H1 (cell line): ENCODE measurements at regions not wholly inside any gene's neighbourhood (a gene's known extent, or its start where the extent isn't known, plus 50 kb on each side); places are given as distances from the start of the nearest gene placed in this dataset.

Source experiments
- CTCF ChIA-PET: fragments of 300-600 bp; sonication (Branson Sonifier 250); formaldehyde crosslinking; loops from one replicate; lab custom pipeline; 2021; ENCODE audit not compliant: partially characterized antibody; lab: Charles Lee
- POLR2A ChIA-PET: fragments of 300-600 bp; sonication (Branson Sonifier 250); formaldehyde crosslinking; loops from one replicate; lab custom pipeline; 2021; ENCODE audit warnings: inconsistent platforms; ENCODE audit not compliant: partially characterized antibody; lab: Charles Lee
- DNase-seq, 2 experiments: peaks; one replicate each; pipeline versions ENCODE4 v3.0.0 to v3.0.0-alpha.2; 2010 to 2022; ENCODE audit warnings: low spot score in 2 of 2, low read depth in 1 of 2, mixed read lengths in 1 of 2
- FAIRE-seq: peaks from 2 replicates; lab custom pipeline; 2011; peaks lifted over from hg19 to GRCh38; lab: Jason Lieb, UNC
- H2AFZ ChIP-seq: 2 replicates; pipeline ENCODE4 v1.8.1; 2012; ENCODE audit warnings: low read length, inconsistent platforms
- H2AK5ac ChIP-seq: 2 replicates; pipeline ENCODE4 v1.6.1; 2013; ENCODE audit warnings: low read depth, low read length
- H2BK120ac ChIP-seq: replicated peaks from 2 replicates; pipeline ENCODE3; 2013; ENCODE audit warnings: low read depth, low read length, inconsistent platforms
- H2BK12ac ChIP-seq: 2 replicates; pipeline ENCODE4 v1.6.1; 2013; ENCODE audit warnings: low read depth, low read length
- H2BK15ac ChIP-seq: 2 replicates; pipeline ENCODE4 v1.6.1; 2013; ENCODE audit warnings: low read length
- H2BK20ac ChIP-seq: 2 replicates; pipeline ENCODE4 v1.6.1; 2013; ENCODE audit warnings: low read length
- H2BK5ac ChIP-seq: 2 replicates; pipeline ENCODE4 v1.6.1; 2013; ENCODE audit warnings: low read depth, low read length
- H3K14ac ChIP-seq: 2 replicates; pipeline ENCODE4 v1.6.1; 2013; ENCODE audit warnings: inconsistent platforms; ENCODE audit not compliant: insufficient read length
- H3K18ac ChIP-seq: 2 replicates; pipeline ENCODE4 v1.6.1; 2013; ENCODE audit warnings: low read length; ENCODE audit errors: extremely low read depth
- H3K23ac ChIP-seq: 2 replicates; pipeline ENCODE4 v1.6.1; 2013; ENCODE audit warnings: inconsistent platforms; ENCODE audit not compliant: insufficient read length
- H3K23me2 ChIP-seq: 2 replicates; pipeline ENCODE4 v1.6.1; 2013; ENCODE audit warnings: low read depth, low read length
- H3K27ac ChIP-seq: 2 replicates; pipeline ENCODE4 v1.6.1; 2011; ENCODE audit warnings: low read depth, low read length, inconsistent platforms
- H3K27me3 ChIP-seq, 4 experiments: replicated peaks in 1 of 4; 1 replicate in 1 of 4; 2 replicates in 3 of 4; pipeline versions ENCODE4 v1.6.1 to v1.8.1; 2011 to 2013; ENCODE audit warnings: low read length in 3 of 4, mild to moderate bottlenecking in 3 of 4, inconsistent platforms in 2 of 4, mixed read lengths in 2 of 4, moderate library complexity in 1 of 4; ENCODE audit not compliant: control insufficient read depth in 3 of 4, insufficient read depth in 3 of 4; ENCODE audit errors: extremely low read depth in 1 of 4
- H3K36me3 ChIP-seq, 4 experiments: 2 replicates each; pipeline versions ENCODE4 v1.6.1 to v1.8.1; 2011 to 2013; ENCODE audit warnings: mild to moderate bottlenecking in 4 of 4, low read length in 3 of 4, moderate library complexity in 2 of 4, control low read depth in 1 of 4, inconsistent platforms in 1 of 4; ENCODE audit not compliant: insufficient read depth in 4 of 4, control insufficient read depth in 2 of 4
- H3K4ac ChIP-seq: replicated peaks from 2 replicates; pipeline ENCODE3; 2013; ENCODE audit warnings: low read length, low read depth, mixed read lengths, inconsistent platforms; ENCODE audit not compliant: insufficient read length
- H3K4me1 ChIP-seq, 4 experiments: replicated peaks in 1 of 4; 1 replicate in 1 of 4; 2 replicates in 3 of 4; pipeline versions ENCODE4 v1.6.1 to v1.8.1; 2011 to 2013; ENCODE audit warnings: low read length in 3 of 4, inconsistent platforms in 2 of 4, mixed read lengths in 1 of 4; ENCODE audit not compliant: insufficient read depth in 4 of 4, control insufficient read depth in 3 of 4
- H3K4me2 ChIP-seq, 2 experiments: 2 replicates each; pipeline versions ENCODE4 v1.6.1 to v1.8.1; 2011 to 2013; ENCODE audit warnings: low read depth in 2 of 2, low read length in 2 of 2, control low read depth in 1 of 2, inconsistent platforms in 1 of 2, mild to moderate bottlenecking in 1 of 2; ENCODE audit not compliant: insufficient read depth in 1 of 2
- H3K4me3 ChIP-seq, 4 experiments: fragments of 200-600, 300-600 bp in 1 of 4; sonication (generic), shearing (Covaris generic), sonication (Bioruptor Twin) in 1 of 4; 2 replicates each; pipeline versions ENCODE4 v1.5.1 to v1.8.1; 2011 to 2016; ENCODE audit warnings: low read length in 4 of 4, low read depth in 3 of 4, control low read depth in 2 of 4, inconsistent platforms in 2 of 4, mild to moderate bottlenecking in 2 of 4, mixed read lengths in 1 of 4, moderate library complexity in 1 of 4; ENCODE audit not compliant: insufficient read depth in 2 of 4; ENCODE audit errors: extremely low read depth in 1 of 4
- H3K56ac ChIP-seq: replicated peaks from 2 replicates; pipeline ENCODE3; 2013; ENCODE audit warnings: low read depth, mild to moderate bottlenecking, mixed read lengths, low read length, inconsistent platforms; ENCODE audit not compliant: insufficient read length
- H3K79me1 ChIP-seq: 2 replicates; pipeline ENCODE4 v1.6.1; 2013; ENCODE audit warnings: low read depth, low read length, control low read depth
- H3K79me2 ChIP-seq, 2 experiments: 2 replicates each; pipeline versions ENCODE4 v1.6.1 to v1.8.1; 2012 to 2013; ENCODE audit warnings: low read length in 2 of 2, mild to moderate bottlenecking in 2 of 2, inconsistent platforms in 1 of 2; ENCODE audit not compliant: insufficient read depth in 2 of 2, control insufficient read depth in 1 of 2
- H3K9ac ChIP-seq, 4 experiments: replicated peaks in 1 of 4; 1 replicate in 1 of 4; 2 replicates in 3 of 4; pipeline versions ENCODE4 v1.6.1 to v1.8.1; 2011 to 2013; ENCODE audit warnings: low read depth in 3 of 4, low read length in 3 of 4, control low read depth in 2 of 4, mild to moderate bottlenecking in 2 of 4, moderate library complexity in 2 of 4, inconsistent platforms in 1 of 4; ENCODE audit errors: extremely low read depth in 1 of 4
- H3K9me3 ChIP-seq, 2 experiments: 2 replicates each; pipeline versions ENCODE4 v1.6.1 to v1.8.1; 2012 to 2013; ENCODE audit warnings: mild to moderate bottlenecking in 2 of 2, moderate library complexity in 2 of 2, control low read depth in 1 of 2, inconsistent platforms in 1 of 2, low read depth in 1 of 2, low read length in 1 of 2, mixed read lengths in 1 of 2; ENCODE audit not compliant: insufficient read depth in 2 of 2
- H4K20me1 ChIP-seq, 2 experiments: replicated peaks in 1 of 2; 2 replicates each; pipeline versions ENCODE3 to v1.8.1; 2011 to 2013; ENCODE audit warnings: inconsistent platforms in 2 of 2, low read length in 2 of 2, mild to moderate bottlenecking in 1 of 2; ENCODE audit not compliant: insufficient read depth in 2 of 2, control insufficient read depth in 1 of 2
- H4K5ac ChIP-seq: 2 replicates; pipeline ENCODE4 v1.6.1; 2013; ENCODE audit warnings: low read length, low read depth, mixed read lengths, inconsistent platforms; ENCODE audit not compliant: insufficient read length
- H4K8ac ChIP-seq: 2 replicates; pipeline ENCODE4 v1.8.0; 2013; ENCODE audit warnings: mild to moderate bottlenecking, moderate library complexity, low read length, inconsistent platforms; ENCODE audit not compliant: insufficient read depth; ENCODE audit errors: extremely low read depth
- H4K91ac ChIP-seq: replicated peaks from 2 replicates; pipeline ENCODE3; 2013; ENCODE audit warnings: low read length, mixed read lengths, inconsistent platforms; ENCODE audit not compliant: insufficient read length
- ASH2L ChIP-seq: fragments of 200-600, 300-600 bp; sonication (generic); IDR thresholded peaks from one replicate; pipeline ENCODE4 v1.7.1; 2017; ENCODE audit warnings: low read length
- BACH1 ChIP-seq: IDR thresholded peaks from 2 replicates; pipeline ENCODE4 v1.6.1; 2012; ENCODE audit warnings: low read length, improper control_type of control experiment
- BRCA1 ChIP-seq: IDR thresholded peaks from 2 replicates; pipeline ENCODE4 v1.6.1; 2012; ENCODE audit warnings: low read depth, low read length, improper control_type of control experiment
- CBX5 ChIP-seq: fragments of 300-800, 300-1000 bp; sonication (generic); IDR thresholded peaks from 2 replicates; pipeline ENCODE4 v1.7.1; 2016; ENCODE audit warnings: antibody characterized with exemption, low read length, low read depth
- CHD2 ChIP-seq: IDR thresholded peaks from 2 replicates; pipeline ENCODE4 v1.6.1; 2012; ENCODE audit warnings: low read length, improper control_type of control experiment
- GABPA ChIP-seq: IDR thresholded peaks from 2 replicates; pipeline ENCODE4 v1.6.1; 2011; ENCODE audit warnings: mild to moderate bottlenecking, low read length, moderate library complexity, borderline replicate concordance; ENCODE audit not compliant: insufficient read depth
- JUND ChIP-seq: IDR thresholded peaks from 2 replicates; pipeline ENCODE4 v1.6.1; 2011; ENCODE audit warnings: mild to moderate bottlenecking, improper control_type of control experiment, low read length
- NRF1 ChIP-seq: IDR thresholded peaks from 2 replicates; pipeline ENCODE4 v1.6.1; 2011; ENCODE audit warnings: mild to moderate bottlenecking, low read depth, low read length, improper control_type of control experiment
- POU5F1 ChIP-seq: IDR thresholded peaks from 2 replicates; pipeline ENCODE4 v1.6.1; 2011; ENCODE audit warnings: low read depth, mild to moderate bottlenecking, low read length, moderate library complexity
- RAD21 ChIP-seq, 2 experiments: IDR thresholded peaks in 1 of 2; conservative IDR thresholded peaks in 1 of 2; 2 replicates each; pipeline ENCODE4 v1.6.1; 2011; ENCODE audit warnings: low read depth in 2 of 2, low read length in 2 of 2, improper control_type of control experiment in 1 of 2, inconsistent platforms in 1 of 2, mild to moderate bottlenecking in 1 of 2, moderate library complexity in 1 of 2
- RNF2 ChIP-seq: fragments of 200-900, 300-1000 bp; sonication (generic); IDR thresholded peaks from 2 replicates; pipeline ENCODE4 v1.7.1; 2016; ENCODE audit warnings: borderline replicate concordance, low read depth, mild to moderate bottlenecking, antibody characterized with exemption, low read length; ENCODE audit not compliant: poor library complexity, severe bottlenecking; ENCODE audit errors: missing control alignments
- SP4 ChIP-seq: IDR thresholded peaks from 2 replicates; pipeline ENCODE4 v1.6.1; 2012; ENCODE audit warnings: low read length, inconsistent platforms
- WGBS, 2 experiments: shearing (Covaris generic) in 1 of 2; methylation state at CpG; one replicate each; pipeline versions ENCODE4 v1.1.6 to v1.1.7; 2013 to 2015; ENCODE audit warnings: low lambda C conversion rate in 2 of 2, mixed read lengths in 2 of 2, inconsistent platforms in 1 of 2, low coverage in 1 of 2, missing lambda C conversion rate in 1 of 2; ENCODE audit not compliant: insufficient replicate concordance in 2 of 2, insufficient coverage in 1 of 2, insufficient read length in 1 of 2; ENCODE audit errors: extremely low coverage in 1 of 2, missing lambda C conversion rate in 1 of 2; 5-methylcytosine and 5-hydroxymethylcytosine counted together
- TF ChIP-seq, protein P1 (sequence below): IDR thresholded peaks from 2 replicates; pipeline ENCODE4 v1.6.1; 2012; ENCODE audit warnings: inconsistent platforms

DNA sequence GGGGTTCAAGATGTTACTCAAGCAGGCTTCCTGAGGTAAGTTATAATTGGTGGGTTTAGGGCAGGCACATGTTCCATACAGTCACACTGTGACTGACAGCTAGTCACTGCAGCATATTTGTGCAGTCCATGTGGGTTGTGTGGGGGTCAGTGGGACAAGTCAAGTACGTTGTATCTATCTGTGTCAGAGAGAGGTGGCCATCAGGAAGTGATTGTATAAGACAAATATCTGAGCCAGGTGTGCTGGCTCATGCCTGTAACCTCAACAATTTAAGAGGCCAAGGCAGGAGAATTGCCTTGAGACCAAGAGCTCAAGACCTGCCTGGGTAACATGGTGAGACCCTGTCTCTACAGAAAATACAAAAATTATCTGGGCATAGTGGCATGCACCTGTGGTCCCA is 509.3 kb downstream of the CENPC start:
- Histone ChIP-seq H3K36me3 (no peaks in the 10 kb centered on the region), H4K91ac (no peak overlapping the region), H3K79me1 (no peaks in the 10 kb centered on the region), H3K9me3 (no peaks in the 10 kb centered on the region), H3K27me3 (no peaks in the 10 kb centered on the region; a peak in 1 of 7 replicates), H2AFZ (no peak overlapping the region), H3K23me2 (no peaks in the 10 kb centered on the region), H3K79me2 (no peaks in the 10 kb centered on the region), H3K56ac (no peak overlapping the region), H4K5ac (no peak overlapping the region), H3K23ac (no peak overlapping the region), H3K14ac (no peak overlapping the region), H2BK12ac (no peak overlapping the region), H2BK120ac (no peak overlapping the region), H3K4me2 (no peak overlapping the region), H2AK5ac (no peak overlapping the region), H4K8ac (no peak overlapping the region), H3K18ac (no peak overlapping the region), H3K4me3 (no peak overlapping the region), H3K27ac (no peak overlapping the region), H3K9ac (no peak overlapping the region), H3K4me1 (no peaks in the 10 kb centered on the region), H4K20me1 (no peaks in the 10 kb centered on the region), H2BK5ac (no peak overlapping the region), H3K4ac (no peak overlapping the region), H2BK15ac (no peak overlapping the region), H2BK20ac (no peak overlapping the region)
- ChIA-PET CTCF (interaction anchor here (1.4 kb wide), 1 partner anchor 10 kb away, joined by 3 read pairs; no protein-coding TSS in a partner anchor), POLR2A (no interaction called here)
- DNase-seq (no peak), FAIRE-seq (no peak)
- WGBS, 2 experiments = 100% methylated on average over 1 of the region's 1 CpG; no CpG with 5 or more reads in 1 of the 2 experiments
- TF ChIP-seq POU5F1 (no peak), JUND (no peak), BACH1 (no peak), BRCA1 (no peak), RAD21 (IDR thresholded peaks at IDR 0.05 in 1 of 2, conservative IDR thresholded peaks at IDR 0.05 in 1 of 2; ENCODE audit: low read depth in 2 of 2, low read length in 2 of 2) (no peak), ASH2L (no peak), GABPA (no peak), SP4 (no peak), NRF1 (no peak), RNF2 (no peak), CHD2 (no peak), CBX5 (no peak)
- TF ChIP-seq, protein P1, sequence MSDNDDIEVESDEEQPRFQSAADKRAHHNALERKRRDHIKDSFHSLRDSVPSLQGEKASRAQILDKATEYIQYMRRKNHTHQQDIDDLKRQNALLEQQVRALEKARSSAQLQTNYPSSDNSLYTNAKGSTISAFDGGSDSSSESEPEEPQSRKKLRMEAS = no peak
